H9 (cell line): ENCODE measurements at regions not wholly inside any gene's neighbourhood (a gene's known extent, or its start where the extent isn't known, plus 50 kb on each side); places are given as distances from the start of the nearest gene placed in this dataset.

Experiments
- DNase-seq: peaks from one replicate; pipeline ENCODE4 v3.0.0-alpha.2; 2017
- H2AFZ ChIP-seq: one replicate; pipeline ENCODE4 v1.6.1; 2013; ENCODE audit warnings: mild to moderate bottlenecking, low read length, control low read depth, moderate library complexity
- H2AK5ac ChIP-seq: 2 replicates; pipeline ENCODE4 v1.6.1; 2013; ENCODE audit warnings: low read length, control low read depth, mixed read lengths; ENCODE audit not compliant: insufficient read length
- H2BK120ac ChIP-seq: one replicate; pipeline ENCODE4 v1.6.1; 2013; ENCODE audit warnings: low read depth, mild to moderate bottlenecking, low read length, control low read depth, inconsistent platforms; ENCODE audit not compliant: poor library complexity, severe bottlenecking
- H2BK12ac ChIP-seq: 2 replicates; pipeline ENCODE4 v1.6.1; 2013; ENCODE audit warnings: low read length, control low read depth, mixed read lengths, low read depth; ENCODE audit not compliant: insufficient read length
- H2BK15ac ChIP-seq: 2 replicates; pipeline ENCODE4 v1.6.1; 2013; ENCODE audit warnings: low read depth, low read length, control low read depth
- H2BK20ac ChIP-seq: one replicate; pipeline ENCODE4 v1.6.1; 2013; ENCODE audit warnings: low read depth, mild to moderate bottlenecking, low read length, control low read depth, inconsistent platforms; ENCODE audit not compliant: poor library complexity, severe bottlenecking
- H2BK5ac ChIP-seq: 2 replicates; pipeline ENCODE4 v1.6.1; 2013; ENCODE audit warnings: low read length, control low read depth, mixed read lengths; ENCODE audit not compliant: insufficient read length
- H3K14ac ChIP-seq: 2 replicates; pipeline ENCODE4 v1.6.1; 2013; ENCODE audit warnings: low read length, control low read depth; ENCODE audit not compliant: insufficient read depth
- H3K18ac ChIP-seq: 2 replicates; pipeline ENCODE4 v1.6.1; 2013; ENCODE audit warnings: low read depth, mild to moderate bottlenecking, mixed read lengths, low read length, control low read depth; ENCODE audit not compliant: insufficient read length
- H3K23ac ChIP-seq: 2 replicates; pipeline ENCODE4 v1.6.1; 2013; ENCODE audit warnings: low read length, control low read depth, mixed read lengths, low read depth; ENCODE audit not compliant: insufficient read length
- H3K23me2 ChIP-seq: 2 replicates; pipeline ENCODE4 v1.6.1; 2013; ENCODE audit warnings: low read depth, mild to moderate bottlenecking, mixed read lengths, low read length, control low read depth; ENCODE audit not compliant: insufficient read length, poor library complexity, severe bottlenecking
- H3K27ac ChIP-seq: 2 replicates; pipeline ENCODE4 v1.5.1; 2013; ENCODE audit warnings: low read length, control low read depth, mixed read lengths, low read depth; ENCODE audit not compliant: insufficient read length
- H3K27me3 ChIP-seq: 2 replicates; pipeline ENCODE4 v1.6.1; 2013; ENCODE audit warnings: low read length, control low read depth, inconsistent platforms; ENCODE audit not compliant: insufficient read depth
- H3K4ac ChIP-seq: 2 replicates; pipeline ENCODE4 v1.6.1; 2013; ENCODE audit warnings: low read depth, mild to moderate bottlenecking, control low read depth, inconsistent platforms, low read length, moderate library complexity
- H3K4me1 ChIP-seq: 2 replicates; pipeline ENCODE4 v1.6.1; 2013; ENCODE audit warnings: low read length, control low read depth, inconsistent platforms; ENCODE audit not compliant: insufficient read depth
- H3K4me2 ChIP-seq: 2 replicates; pipeline ENCODE4 v1.6.1; 2013; ENCODE audit warnings: low read length, control low read depth, mixed read lengths; ENCODE audit not compliant: insufficient read length, insufficient read depth
- H3K56ac ChIP-seq: 2 replicates; pipeline ENCODE4 v1.6.1; 2013; ENCODE audit warnings: low read depth, mild to moderate bottlenecking, mixed read lengths, low read length, control low read depth; ENCODE audit not compliant: insufficient read length
- H3K79me1 ChIP-seq: 2 replicates; pipeline ENCODE4 v1.6.1; 2013; ENCODE audit warnings: low read depth, mild to moderate bottlenecking, moderate library complexity, low read length, control low read depth, inconsistent platforms; ENCODE audit not compliant: insufficient read depth, poor library complexity, severe bottlenecking
- H3K79me2 ChIP-seq: 2 replicates; pipeline ENCODE4 v1.6.1; 2013; ENCODE audit warnings: low read length, control low read depth, inconsistent platforms; ENCODE audit not compliant: insufficient read depth
- H3K9ac ChIP-seq: 2 replicates; pipeline ENCODE4 v1.6.1; 2013; ENCODE audit warnings: low read length, control low read depth, mixed read lengths; ENCODE audit not compliant: insufficient read length; ENCODE audit errors: extremely low read depth
- H3K9me3 ChIP-seq: one replicate; pipeline ENCODE4 v1.6.1; 2013; ENCODE audit warnings: low read depth, low read length, inconsistent platforms; ENCODE audit not compliant: control insufficient read depth
- H3T11ph ChIP-seq: one replicate; pipeline ENCODE4 v1.6.1; 2013; ENCODE audit warnings: mild to moderate bottlenecking, low read length, control low read depth, inconsistent platforms
- H4K20me1 ChIP-seq: one replicate; pipeline ENCODE4 v1.6.1; 2013; ENCODE audit not compliant: control insufficient read depth, insufficient read length, insufficient read depth
- H4K5ac ChIP-seq: 2 replicates; pipeline ENCODE4 v1.6.1; 2013; ENCODE audit warnings: low read depth, mild to moderate bottlenecking, mixed read lengths, low read length, control low read depth; ENCODE audit not compliant: insufficient read length
- H4K8ac ChIP-seq: replicated peaks from 2 replicates; pipeline ENCODE4 v1.6.1; 2013; ENCODE audit warnings: low read length, control low read depth, mixed read lengths, low read depth; ENCODE audit not compliant: insufficient read length
- H4K91ac ChIP-seq: 2 replicates; pipeline ENCODE4 v1.6.1; 2013; ENCODE audit warnings: low read depth, mild to moderate bottlenecking, moderate library complexity, mixed read lengths, low read length, control low read depth; ENCODE audit not compliant: insufficient read length
- H3K27ac Mint-ChIP-seq, 3 experiments: 2 replicates in 2 of 3; 3 replicates in 1 of 3; pipeline ENCODE4 v1.8.0; 2020 to 2021; ENCODE audit warnings: mixed read lengths in 3 of 3, mild to moderate bottlenecking in 1 of 3, moderate library complexity in 1 of 3
- H3K27me3 Mint-ChIP-seq: 2 replicates; pipeline ENCODE4 v1.8.0; 2021; ENCODE audit warnings: low read depth, mild to moderate bottlenecking, moderate library complexity, mixed read lengths
- H3K36me3 Mint-ChIP-seq, 3 experiments: 2 replicates in 2 of 3; 3 replicates in 1 of 3; pipeline ENCODE4 v1.8.0; 2020 to 2021; ENCODE audit warnings: low read depth in 3 of 3, mixed read lengths in 3 of 3; ENCODE audit not compliant: insufficient read depth in 1 of 3
- H3K4me1 Mint-ChIP-seq, 2 experiments: 2 replicates each; pipeline ENCODE4 v1.8.0; 2020; ENCODE audit warnings: mixed read lengths in 2 of 2
- H3K4me3 Mint-ChIP-seq, 2 experiments: 2 replicates in 1 of 2; 3 replicates in 1 of 2; pipeline ENCODE4 v1.8.0; 2020 to 2021; ENCODE audit warnings: mild to moderate bottlenecking in 2 of 2, mixed read lengths in 2 of 2, moderate library complexity in 1 of 2
- H3K9me3 Mint-ChIP-seq, 2 experiments: 2 replicates in 1 of 2; 3 replicates in 1 of 2; pipeline ENCODE4 v1.8.0; 2020; ENCODE audit warnings: mild to moderate bottlenecking in 2 of 2, mixed read lengths in 2 of 2, moderate library complexity in 1 of 2
- WGBS: extraction: QIAGEN DNeasy Blood & Tissue Kit; methylation state at CpG from one replicate; pipeline ENCODE4 v1.1.7; 2013; ENCODE audit warnings: missing lambda C conversion rate, low lambda C conversion rate, mixed read lengths; ENCODE audit not compliant: insufficient read length; ENCODE audit errors: extremely low coverage; 5-methylcytosine and 5-hydroxymethylcytosine counted together
- TF ChIP-seq, protein P1 (sequence below): fragments of 200-600 bp; sonication (generic); conservative IDR thresholded peaks from 3 replicates; pipeline ENCODE4 v1.8.0; 2021; ENCODE audit warnings: antibody characterized with exemption, mild to moderate bottlenecking

DNA sequence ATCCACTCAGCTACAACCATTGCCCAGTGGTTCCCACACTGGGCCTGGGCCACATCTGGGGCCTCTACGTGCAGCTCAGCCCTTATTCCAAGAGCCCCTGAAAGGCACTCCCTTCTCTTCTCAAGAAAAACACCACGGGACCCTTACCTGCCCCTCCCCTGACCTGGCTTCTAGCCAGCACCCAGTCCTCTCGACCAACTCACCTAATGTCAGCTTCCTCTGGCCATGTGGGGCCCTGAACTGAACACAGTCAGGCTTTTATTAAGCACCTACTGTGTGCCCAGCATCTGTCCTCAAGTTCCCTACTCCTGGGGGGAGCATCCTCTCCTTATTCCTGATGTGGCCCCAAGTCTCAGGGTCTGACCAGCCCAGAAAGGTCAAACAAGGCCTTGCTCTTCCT lies 208.4 kb downstream of the MATN1 start:
- H4K5ac ChIP-seq = no peak overlapping the region
- TF ChIP-seq, protein P1, sequence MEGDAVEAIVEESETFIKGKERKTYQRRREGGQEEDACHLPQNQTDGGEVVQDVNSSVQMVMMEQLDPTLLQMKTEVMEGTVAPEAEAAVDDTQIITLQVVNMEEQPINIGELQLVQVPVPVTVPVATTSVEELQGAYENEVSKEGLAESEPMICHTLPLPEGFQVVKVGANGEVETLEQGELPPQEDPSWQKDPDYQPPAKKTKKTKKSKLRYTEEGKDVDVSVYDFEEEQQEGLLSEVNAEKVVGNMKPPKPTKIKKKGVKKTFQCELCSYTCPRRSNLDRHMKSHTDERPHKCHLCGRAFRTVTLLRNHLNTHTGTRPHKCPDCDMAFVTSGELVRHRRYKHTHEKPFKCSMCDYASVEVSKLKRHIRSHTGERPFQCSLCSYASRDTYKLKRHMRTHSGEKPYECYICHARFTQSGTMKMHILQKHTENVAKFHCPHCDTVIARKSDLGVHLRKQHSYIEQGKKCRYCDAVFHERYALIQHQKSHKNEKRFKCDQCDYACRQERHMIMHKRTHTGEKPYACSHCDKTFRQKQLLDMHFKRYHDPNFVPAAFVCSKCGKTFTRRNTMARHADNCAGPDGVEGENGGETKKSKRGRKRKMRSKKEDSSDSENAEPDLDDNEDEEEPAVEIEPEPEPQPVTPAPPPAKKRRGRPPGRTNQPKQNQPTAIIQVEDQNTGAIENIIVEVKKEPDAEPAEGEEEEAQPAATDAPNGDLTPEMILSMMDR = no peak

More for the DNA sequence above, 208.4 kb downstream of the MATN1 start:
- H2AK5ac ChIP-seq = no peak overlapping the region
- no peak overlapping the region for H3K4ac ChIP-seq
- no peak overlapping the region for H3K4me2 ChIP-seq
- Mint-ChIP-seq H3K4me3 (no peak overlapping the region), H3K4me1 (peaks cover 26 to 38% of the 10 kb centered on the region in 2 experiments), H3K36me3 (no peaks in the 10 kb centered on the region), H3K27ac (peak overlapping the region in 1 of 3 experiments; percentile 78; a peak in 1 of 7 replicates), H3K9me3 (no peaks in the 10 kb centered on the region; a peak in 1 of 5 replicates), H3K27me3 (peaks cover 2% of the 10 kb centered on the region)
- no peaks in the 10 kb centered on the region for H4K20me1 ChIP-seq
- no peaks in the 10 kb centered on the region for H3K79me1 ChIP-seq
- H2AFZ ChIP-seq = no peak overlapping the region
- H2BK5ac ChIP-seq = no peak overlapping the region
- no peak overlapping the region for H3K27ac ChIP-seq
- H3K9me3 ChIP-seq = no peaks in the 10 kb centered on the region
- no peaks in the 10 kb centered on the region for H3K23me2 ChIP-seq
- H4K91ac ChIP-seq = no peak overlapping the region
- no peak overlapping the region for H2BK20ac ChIP-seq
- H2BK120ac ChIP-seq = no peak overlapping the region
- DNase-seq = peak; percentile 17
- no peak overlapping the region for H3K18ac ChIP-seq
- no peak overlapping the region for H2BK12ac ChIP-seq
- no peaks in the 10 kb centered on the region for H3K79me2 ChIP-seq
- no peak overlapping the region for H3K9ac ChIP-seq
- no peak overlapping the region for H3K14ac ChIP-seq
- WGBS = no CpG with 5 or more reads among the region's 3 CpGs
- no peak overlapping the region for H3K56ac ChIP-seq
- H3K23ac ChIP-seq = no peak overlapping the region
- no peak overlapping the region for H4K8ac ChIP-seq
- H3K4me1 ChIP-seq = no peaks in the 10 kb centered on the region
- H2BK15ac ChIP-seq = no peak overlapping the region
- no peak overlapping the region for H3T11ph ChIP-seq
- no peaks in the 10 kb centered on the region for H3K27me3 ChIP-seq
